Inflammatory macrophage treated with lipopolysaccharide for 1 hour (primary cell): ENCODE measurements at regions not wholly inside any gene's neighbourhood (a gene's known extent, or its start where the extent isn't known, plus 50 kb on each side); places are given as distances from the start of the nearest gene placed in this dataset.

Source experiments
- DNase-seq, 2 donors: peaks; one replicate each; pipeline ENCODE4 v3.0.0-alpha.2; 2020 to 2022

GRCh38 chr12:67911789-67912188 is 77.5 kb upstream of the IFNG-AS1 start:
- DNase-seq: no peak

DNA sequence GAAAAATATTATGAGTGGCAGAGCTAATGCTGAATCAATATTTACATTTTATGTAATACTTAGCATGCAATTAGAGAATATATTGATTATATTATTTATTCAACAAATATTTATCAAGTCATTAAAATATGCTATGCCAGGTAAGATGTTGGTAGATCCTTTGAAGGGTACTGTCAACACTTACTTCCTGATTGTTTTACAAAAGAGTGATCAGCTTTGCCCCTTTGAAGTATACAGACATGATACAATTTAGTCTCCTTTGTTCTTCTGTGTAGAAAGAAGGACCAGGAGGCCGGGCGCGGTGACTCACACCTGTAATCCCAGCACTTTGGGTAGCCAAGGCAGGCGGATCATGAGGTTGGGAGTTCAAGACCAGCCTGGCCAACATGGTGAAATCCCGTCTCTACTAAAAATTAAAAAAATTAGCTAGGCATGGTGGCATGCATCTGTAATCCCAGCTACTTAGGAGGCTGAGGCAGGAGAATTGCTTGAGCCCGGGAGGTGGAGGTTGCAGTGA is 73.9 kb upstream of the IFNG-AS1 start:
- DNase-seq: no peak

- DNase-seq: no peak
Observed at GRCh38 chr12:67916266-67916970, 72.8 kb upstream of the IFNG-AS1 start.

GRCh38 chr12:67917811-67918210 is 71.4 kb upstream of the IFNG-AS1 start:
- DNase-seq: no peak

GRCh38 chr12:67918441-67918840 is 70.8 kb upstream of the IFNG-AS1 start:
- DNase-seq: no peak

- no peak for DNase-seq
Observed at GRCh38 chr12:67919406-67919805, 69.8 kb upstream of the IFNG-AS1 start.

DNA sequence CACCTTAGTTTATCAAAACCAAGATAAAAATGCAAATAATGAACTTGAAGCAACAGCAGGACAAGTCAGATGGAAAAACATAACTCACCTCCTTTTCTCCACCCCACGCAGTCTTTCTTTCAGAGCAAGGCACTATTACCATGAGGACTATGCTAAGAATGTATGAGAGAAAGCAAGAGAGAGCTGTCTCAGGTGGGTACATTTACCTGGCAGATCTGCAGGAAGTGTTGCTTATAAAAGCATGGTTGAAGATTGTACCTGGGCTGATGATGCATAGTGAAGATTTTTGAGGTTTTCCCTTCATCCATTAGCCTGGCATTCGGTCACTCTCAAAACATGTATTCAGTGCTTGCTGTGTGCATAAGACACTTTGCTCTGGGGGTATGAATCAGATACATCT is 68.8 kb upstream of the IFNG-AS1 start:
- no peak for DNase-seq

DNA sequence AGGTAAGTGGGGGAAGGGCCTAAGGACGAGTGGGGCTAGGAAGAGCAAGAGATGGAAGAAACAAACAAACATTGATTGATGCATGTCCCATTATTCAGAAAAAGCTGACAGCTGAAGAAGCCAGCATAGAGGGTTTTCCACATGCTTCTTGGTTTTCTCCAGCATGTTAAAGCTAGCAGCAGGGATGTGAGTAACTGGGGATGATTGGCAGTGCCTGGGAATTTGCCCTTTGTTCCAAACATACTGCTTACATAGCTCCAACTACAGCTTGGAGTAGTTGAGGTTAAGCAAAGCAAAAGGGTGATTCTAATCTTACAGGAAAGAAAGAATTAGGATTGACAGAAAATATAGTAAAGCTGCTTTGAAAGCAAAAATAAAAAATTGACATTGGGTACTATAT is 68.0 kb upstream of the IFNG-AS1 start:
- DNase-seq: no peak

DNA sequence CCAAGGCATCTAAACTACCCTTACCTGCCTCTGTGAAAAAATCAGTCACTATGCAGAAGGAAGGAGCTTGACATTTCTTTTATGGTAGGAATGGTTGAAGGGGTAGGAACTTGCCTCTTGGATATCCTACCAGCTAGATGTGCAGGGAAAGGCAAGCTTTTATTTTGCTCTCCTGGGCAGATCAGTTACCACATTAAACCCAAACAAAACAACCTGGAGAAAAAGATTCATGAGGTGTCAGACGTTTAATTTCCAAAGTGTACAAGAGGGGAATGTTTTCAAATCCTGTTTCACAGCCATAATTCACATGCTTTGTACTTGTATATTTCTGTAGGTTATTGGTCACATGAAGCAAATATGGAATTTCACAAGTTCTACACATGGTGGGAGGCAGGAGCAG is 67.0 kb upstream of the IFNG-AS1 start:
- no peak for DNase-seq

DNA sequence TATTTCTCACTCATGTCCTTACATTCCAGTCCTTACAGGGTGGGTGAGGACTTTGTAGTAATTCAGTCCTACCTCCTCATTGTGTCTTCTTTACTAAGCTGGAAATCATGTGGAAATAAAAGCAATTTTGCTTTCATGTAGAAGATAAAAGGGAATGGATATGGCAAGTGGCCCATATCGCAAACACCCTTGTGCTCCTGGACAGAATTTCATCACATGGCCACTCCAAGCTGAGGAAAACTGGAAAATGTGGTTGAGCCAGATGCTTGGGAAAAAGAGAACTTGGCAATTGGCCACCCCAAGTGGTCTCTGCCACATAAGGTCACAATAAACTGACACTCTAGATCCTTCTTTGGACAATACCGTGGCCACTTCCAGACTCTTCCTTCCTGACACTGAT is 64.2 kb upstream of the IFNG-AS1 start:
- DNase-seq: no peak

GRCh38 chr12:67925552-67925951 is 63.7 kb upstream of the IFNG-AS1 start:
- DNase-seq: no peak

GRCh38 chr12:67926063-67926462 is 63.2 kb upstream of the IFNG-AS1 start:
- DNase-seq: no peak

GRCh38 chr12:67927324-67927723 is 61.9 kb upstream of the IFNG-AS1 start:
- no peak for DNase-seq

- no peak for DNase-seq
Observed at GRCh38 chr12:67927815-67928214, 61.4 kb upstream of the IFNG-AS1 start.

DNA sequence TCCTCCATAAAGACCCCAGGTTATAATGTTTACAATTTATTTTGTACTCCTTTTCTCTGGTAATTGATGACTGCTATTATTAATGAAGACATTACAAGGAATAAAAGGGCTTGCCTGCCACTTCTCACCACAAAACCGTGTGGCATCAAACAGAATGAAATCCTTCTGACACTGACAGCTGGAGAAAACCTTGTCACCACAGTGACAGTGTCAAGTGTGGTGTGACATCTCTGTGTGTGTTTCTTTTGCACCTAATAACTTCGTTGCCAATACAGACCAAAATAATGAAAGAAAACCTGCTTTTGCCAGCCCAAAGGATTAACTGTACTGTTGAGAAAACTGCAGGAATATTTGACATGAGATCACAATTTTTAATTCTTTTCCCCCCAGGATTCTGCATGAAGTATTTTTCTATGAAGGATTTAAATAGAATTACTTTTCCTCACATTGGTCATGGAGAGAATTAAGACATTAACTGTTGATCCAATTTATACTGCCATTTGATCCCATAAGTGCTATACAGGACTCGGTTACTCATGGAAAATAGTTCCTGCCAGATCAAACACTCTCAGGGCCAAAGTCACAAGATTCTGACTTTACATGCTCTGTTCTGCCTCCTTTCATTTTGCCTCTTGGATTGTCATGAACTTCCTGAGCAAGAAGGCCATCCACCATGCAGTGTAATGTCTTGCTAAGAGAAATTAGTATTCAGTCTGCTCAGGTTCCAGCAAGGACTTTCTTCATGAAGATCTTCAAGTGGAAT is 60.4 kb upstream of the IFNG-AS1 start:
- DNase-seq: no peak

DNA sequence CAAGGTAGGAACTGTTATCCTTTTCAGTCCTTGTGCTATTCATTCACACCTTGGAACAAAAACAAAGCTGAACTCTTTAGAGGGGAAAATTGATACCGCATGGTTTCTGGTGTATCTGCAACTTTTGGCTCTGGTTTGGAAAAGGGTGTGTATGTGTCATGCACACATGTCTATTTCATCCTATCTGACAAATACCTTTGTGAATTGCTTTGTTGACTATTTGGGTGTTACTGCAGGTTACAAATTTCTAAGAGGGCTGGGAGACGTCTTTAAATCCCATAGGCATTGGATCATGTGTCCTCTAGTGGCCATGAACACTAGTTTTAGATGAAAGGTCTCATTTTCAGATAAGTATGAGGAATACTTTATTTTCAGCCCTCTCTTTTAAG is 59.9 kb upstream of the IFNG-AS1 start:
- DNase-seq: no peak

- DNase-seq: no peak
Observed at GRCh38 chr12:67937822-67938221, 51.4 kb upstream of the IFNG-AS1 start.
